ENCODE measurements at regions not wholly inside any gene's neighbourhood (a gene's known extent, or its start where the extent isn't known, plus 50 kb on each side); places are given as distances from the start of the nearest gene placed in this dataset.

DNA sequence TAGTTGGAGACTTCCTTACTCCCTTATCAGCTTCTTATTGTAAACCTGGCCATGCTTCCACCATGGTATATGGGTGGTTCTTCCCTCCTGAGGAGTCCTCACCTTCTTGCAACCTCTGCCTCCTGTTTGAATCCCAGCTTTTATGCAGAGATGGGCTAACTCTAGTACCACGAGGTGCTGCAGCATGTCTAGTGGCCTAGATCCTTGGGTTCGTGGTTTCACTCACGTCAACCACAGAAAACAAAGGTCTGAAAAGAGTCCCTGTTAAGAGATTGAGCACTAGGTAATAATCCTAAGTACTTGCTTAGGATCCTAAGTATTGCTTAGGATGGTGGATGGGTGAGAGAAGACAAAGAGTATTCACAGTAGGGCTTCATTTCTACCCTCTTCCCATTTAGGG, 133.7 kb downstream of the FCRL5 start:
- TF ChIP-seq ZC3H10 (CRISPR knock-in tag; IDR thresholded peaks at IDR 0.05) (no peak), ARNTL (CRISPR knock-in tag; IDR thresholded peaks at IDR 0.05; ENCODE audit: borderline replicate concordance, low read depth) (no peak), ESRRG (CRISPR knock-in tag; IDR thresholded peaks at IDR 0.05) (no peak), ZFP3 (CRISPR knock-in tag; IDR thresholded peaks at IDR 0.05) (no peak), OSR1 (CRISPR knock-in tag; IDR thresholded peaks at IDR 0.05) (no peak)
- TF ChIP-seq, protein P1, sequence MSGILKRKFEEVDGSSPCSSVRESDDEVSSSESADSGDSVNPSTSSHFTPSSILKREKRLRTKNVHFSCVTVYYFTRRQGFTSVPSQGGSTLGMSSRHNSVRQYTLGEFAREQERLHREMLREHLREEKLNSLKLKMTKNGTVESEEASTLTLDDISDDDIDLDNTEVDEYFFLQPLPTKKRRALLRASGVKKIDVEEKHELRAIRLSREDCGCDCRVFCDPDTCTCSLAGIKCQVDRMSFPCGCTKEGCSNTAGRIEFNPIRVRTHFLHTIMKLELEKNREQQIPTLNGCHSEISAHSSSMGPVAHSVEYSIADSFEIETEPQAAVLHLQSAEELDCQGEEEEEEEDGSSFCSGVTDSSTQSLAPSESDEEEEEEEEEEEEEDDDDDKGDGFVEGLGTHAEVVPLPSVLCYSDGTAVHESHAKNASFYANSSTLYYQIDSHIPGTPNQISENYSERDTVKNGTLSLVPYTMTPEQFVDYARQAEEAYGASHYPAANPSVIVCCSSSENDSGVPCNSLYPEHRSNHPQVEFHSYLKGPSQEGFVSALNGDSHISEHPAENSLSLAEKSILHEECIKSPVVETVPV (CRISPR knock-in tag; IDR thresholded peaks at IDR 0.05): no peak

Measured in SK-N-SH treated with all-trans-retinoic acid at 6 μM for 48 hours (cell line).